PC-3 (cell line): ENCODE measurements at regions not wholly inside any gene's neighbourhood (a gene's known extent, or its start where the extent isn't known, plus 50 kb on each side); places are given as distances from the start of the nearest gene placed in this dataset.

Experiments used
- ATAC-seq: fragments of 200-7000 bp; cut with Tn5 transposase; 2 replicates; pipeline ENCODE4 v1.9.1; 2020; ENCODE audit warnings: mild to moderate bottlenecking, moderate library complexity
- BruUV-seq: library from RNA; stranded (reverse); fragments of 400-500 nt; replicated peaks from 2 replicates; lab custom pipeline; 2021; lab: Mats Ljungman, UMichigan
- CTCF ChIA-PET: fragments of 300-600 bp; sonication (Branson Sonifier 250); formaldehyde crosslinking; loops from one replicate; lab custom pipeline; 2022; ENCODE audit warnings: antibody characterized with exemption; lab: Charles Lee
- POLR2A ChIA-PET: fragments of 300-600 bp; sonication (Branson Sonifier 250); formaldehyde crosslinking; loops from one replicate; lab custom pipeline; 2022; ENCODE audit warnings: antibody characterized with exemption; ENCODE audit not compliant: unreplicated experiment; lab: Charles Lee
- DNase-seq: peaks from one replicate; pipeline ENCODE4 v3.0.0-alpha.2; 2015
- H2AFZ ChIP-seq: fragments of 300-600 bp; sonication (generic); 2 replicates; pipeline ENCODE4 v1.6.0; 2016; ENCODE audit warnings: antibody characterized with exemption, low read length
- H3F3A ChIP-seq: fragments of 300-600 bp; sonication (generic); one replicate; pipeline ENCODE4 v1.6.0; 2017; ENCODE audit warnings: antibody characterized with exemption, low read length, control low read depth, mild to moderate bottlenecking; ENCODE audit not compliant: unreplicated experiment
- H3K27ac ChIP-seq: fragments of 300-600 bp; sonication (generic); 2 replicates; pipeline ENCODE4 v1.5.1; 2016; ENCODE audit warnings: mild to moderate bottlenecking, low read length
- H3K27me3 ChIP-seq: fragments of 300-600 bp; sonication (generic); 2 replicates; pipeline ENCODE4 v1.6.1; 2016; ENCODE audit warnings: low read length, mixed read lengths
- H3K36me3 ChIP-seq: fragments of 300-600 bp; sonication (generic); 2 replicates; pipeline ENCODE4 v1.6.1; 2016; ENCODE audit warnings: low read depth, mixed run types, low read length, mixed read lengths
- H3K4me1 ChIP-seq: fragments of 300-600 bp; sonication (generic); 2 replicates; pipeline ENCODE4 v1.5.1; 2016; ENCODE audit warnings: low read length; ENCODE audit not compliant: insufficient read depth
- H3K4me2 ChIP-seq: fragments of 300-600 bp; sonication (generic); 2 replicates; pipeline ENCODE4 v1.6.0; 2016; ENCODE audit warnings: low read length
- H3K4me3 ChIP-seq: fragments of 300-600 bp; sonication (generic); 2 replicates; pipeline ENCODE4 v1.5.1; 2016; ENCODE audit warnings: mild to moderate bottlenecking, low read length, mixed read lengths
- H3K79me2 ChIP-seq: fragments of 300-600 bp; sonication (generic); 2 replicates; pipeline ENCODE4 v1.6.1; 2017; ENCODE audit warnings: low read length, mixed read lengths
- H3K9ac ChIP-seq: fragments of 300-600 bp; sonication (generic); 2 replicates; pipeline ENCODE4 v1.6.0; 2016; ENCODE audit warnings: mild to moderate bottlenecking, low read length
- H3K9me2 ChIP-seq: fragments of 300-600 bp; sonication (generic); replicated peaks from 2 replicates; pipeline ENCODE4 v1.6.1; 2016; ENCODE audit warnings: mixed run types, low read length, mixed read lengths
- H3K9me3 ChIP-seq: fragments of 300-600 bp; sonication (generic); 2 replicates; pipeline ENCODE4 v1.6.1; 2016; ENCODE audit warnings: low read length, mixed read lengths
- H4K20me1 ChIP-seq: fragments of 300-600 bp; sonication (generic); 2 replicates; pipeline ENCODE4 v1.6.1; 2016; ENCODE audit warnings: low read length, mixed read lengths
- CTCF ChIP-seq: fragments of 300-600 bp; sonication (generic); conservative IDR thresholded peaks from 2 replicates; pipeline ENCODE4 v1.5.1; 2017; ENCODE audit warnings: antibody characterized with exemption, low read depth, mild to moderate bottlenecking, low read length
- EZH2 ChIP-seq: fragments of 300-600 bp; sonication (generic); IDR thresholded peaks from one replicate; pipeline ENCODE4 v1.6.1; 2017; ENCODE audit warnings: antibody characterized with exemption, mild to moderate bottlenecking, low read length; ENCODE audit not compliant: unreplicated experiment
- EZH2phosphoT487 ChIP-seq: fragments of 300-600 bp; sonication (generic); IDR thresholded peaks from 2 replicates; pipeline ENCODE4 v1.6.1; 2018; ENCODE audit warnings: mild to moderate bottlenecking, antibody characterized with exemption, low read length, borderline replicate concordance
- intact Hi-C: fragments of 100-400 bp; cut with micrococcal nuclease; formaldehyde crosslinking; loops from 2 replicates; pipeline ENCODE4 v1.9.0; 2023

DNA sequence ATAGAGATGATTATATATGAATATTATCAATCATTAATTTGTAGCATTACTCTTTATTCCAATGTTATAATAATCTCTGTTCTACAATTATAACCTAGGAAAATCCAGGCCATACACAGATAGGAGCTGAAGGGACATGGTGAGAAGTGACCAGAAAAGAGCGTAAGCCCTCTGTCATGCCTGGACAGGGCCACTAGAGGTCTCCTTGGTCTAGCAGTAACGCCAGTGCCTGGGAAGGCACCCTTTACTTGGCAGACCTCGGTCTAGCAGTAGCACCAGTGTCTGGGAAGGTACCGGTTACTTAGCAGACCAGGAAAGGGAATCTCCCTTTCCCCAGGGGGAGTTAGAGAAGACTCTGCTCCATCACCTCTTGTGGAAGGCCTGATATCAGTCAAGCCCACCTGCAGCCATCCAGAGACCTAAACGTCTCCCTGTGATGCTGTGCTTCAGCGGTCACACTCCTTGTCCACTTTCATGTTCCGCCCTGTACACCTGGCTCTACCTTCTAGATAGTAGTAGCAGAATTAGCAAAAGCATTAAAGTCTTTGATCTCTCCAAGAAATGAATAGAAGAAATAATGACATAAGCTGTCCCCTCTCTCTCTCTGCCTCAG is 447.5 kb upstream of the FSIP2 start:
- ChIA-PET CTCF (no interaction called here), POLR2A (no interaction called here)
- Histone ChIP-seq H3K4me2 (no peak overlapping the region), H3K27ac (no peak overlapping the region), H3K9me3 (no peaks in the 10 kb centered on the region), H3K27me3 (no peaks in the 10 kb centered on the region), H3K9me2 (no peaks in the 10 kb centered on the region), H3K79me2 (no peaks in the 10 kb centered on the region), H3K9ac (no peak overlapping the region), H3F3A (no peaks in the 10 kb centered on the region), H3K36me3 (no peaks in the 10 kb centered on the region), H3K4me1 (no peaks in the 10 kb centered on the region), H3K4me3 (no peak overlapping the region), H2AFZ (no peak overlapping the region), H4K20me1 (no peaks in the 10 kb centered on the region)
- ATAC-seq (peak; percentile 100), DNase-seq (peak; percentile 79)
- intact Hi-C loops: loop anchor here (1.0 to 10.0 kb wide), 4 partner anchors 114 to 965 kb away; no protein-coding TSS in a partner anchor
- TF ChIP-seq EZH2phosphoT487 (no peak), CTCF (peak; percentile 76), EZH2 (no peak)
- no TSS peak for BruUV-seq

GRCh38 chr2:185299867-185300266 is 438.7 kb upstream of the FSIP2 start:
- Histone ChIP-seq H3K9me3 (no peaks in the 10 kb centered on the region), H3K9me2 (no peaks in the 10 kb centered on the region), H3F3A (no peaks in the 10 kb centered on the region), H3K27me3 (no peaks in the 10 kb centered on the region), H3K4me2 (no peak overlapping the region), H3K36me3 (no peaks in the 10 kb centered on the region), H4K20me1 (no peaks in the 10 kb centered on the region), H3K79me2 (no peaks in the 10 kb centered on the region), H3K27ac (no peak overlapping the region), H2AFZ (no peak overlapping the region), H3K9ac (no peak overlapping the region), H3K4me3 (no peak overlapping the region), H3K4me1 (no peaks in the 10 kb centered on the region)
- no TSS peak for BruUV-seq
- no peak for TF ChIP-seq CTCF
- no peak for TF ChIP-seq EZH2phosphoT487
- TF ChIP-seq EZH2: no peak
- DNase-seq (no peak), ATAC-seq (no peak)
- intact Hi-C loops: loop anchor here (10.0 kb wide), 1 partner anchor 445 kb away; no protein-coding TSS in a partner anchor
- POLR2A ChIA-PET: no interaction called here
- CTCF ChIA-PET: no interaction called here

DNA sequence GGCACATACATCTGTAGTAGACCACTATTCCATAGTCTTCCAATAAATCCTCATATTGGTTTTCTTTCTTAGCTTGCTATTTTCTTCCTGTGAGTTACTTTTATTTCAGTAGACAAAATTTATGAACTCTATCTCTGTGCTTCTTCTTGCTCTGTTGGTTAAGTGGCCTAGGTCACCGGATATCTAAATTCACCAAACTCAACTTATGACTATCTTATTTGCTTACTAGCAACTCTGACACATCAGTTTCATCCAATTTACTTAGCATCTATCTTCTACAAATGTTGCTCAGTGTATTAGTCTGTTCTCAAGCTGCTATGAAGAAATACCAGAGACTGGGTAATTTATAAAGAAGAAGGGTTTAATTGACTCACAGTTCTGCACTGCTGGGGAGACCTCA is 432.5 kb upstream of the FSIP2 start:
- Histone ChIP-seq H4K20me1 (no peaks in the 10 kb centered on the region), H2AFZ (no peak overlapping the region), H3K36me3 (no peaks in the 10 kb centered on the region), H3K4me3 (no peak overlapping the region), H3K27me3 (no peaks in the 10 kb centered on the region), H3F3A (no peaks in the 10 kb centered on the region), H3K4me1 (no peaks in the 10 kb centered on the region), H3K27ac (no peak overlapping the region), H3K79me2 (no peaks in the 10 kb centered on the region), H3K9me2 (no peaks in the 10 kb centered on the region), H3K9me3 (no peaks in the 10 kb centered on the region), H3K9ac (no peak overlapping the region), H3K4me2 (no peak overlapping the region)
- CTCF ChIA-PET: no interaction called here
- intact Hi-C loops: no loop called here
- POLR2A ChIA-PET: no interaction called here
- DNase-seq: no peak
- no peak for TF ChIP-seq EZH2
- TF ChIP-seq EZH2phosphoT487: no peak
- TF ChIP-seq CTCF: no peak
- BruUV-seq: no TSS peak
- no peak for ATAC-seq
